ENCODE measurements at regions not wholly inside any gene's neighbourhood (a gene's known extent, or its start where the extent isn't known, plus 50 kb on each side); places are given as distances from the start of the nearest gene placed in this dataset.

GRCh38 chr12:118500299-118500698 is 123.9 kb downstream of the SUDS3 start:
- 94% methylated on average over 5 of the region's 7 CpGs for WGBS (ENCODE audit: insufficient coverage)
- no peaks in the 10 kb centered on the region for H3K36me3 Mint-ChIP-seq
- no peak overlapping the region for H3K27ac Mint-ChIP-seq
- Histone ChIP-seq H3K27me3 (ENCODE audit: control insufficient read depth, insufficient read depth, low read length) (no peaks in the 10 kb centered on the region), H3K4me3 (ENCODE audit: low read length) (no peak overlapping the region), H3K4me1 (ENCODE audit: control insufficient read depth, insufficient read depth, low read length) (no peaks in the 10 kb centered on the region), H3K9me3 (ENCODE audit: control insufficient read depth, insufficient read depth, low read length) (no peaks in the 10 kb centered on the region), H3K36me3 (ENCODE audit: control insufficient read depth, insufficient read depth, low read length) (no peaks in the 10 kb centered on the region), H3K27ac (ENCODE audit: low read length) (no peak overlapping the region)
- no peak for TF ChIP-seq CTCF (IDR thresholded peaks at IDR 0.05)
- H3K27me3 Mint-ChIP-seq (ENCODE audit: low read depth in 2 of 2): peaks cover 0 to 6% of the 10 kb centered on the region in 2 donors
- no peak for ATAC-seq
- H3K9me3 Mint-ChIP-seq: peaks cover 0 to 2% of the 10 kb centered on the region in 2 donors
- H3K4me3 Mint-ChIP-seq: no peak overlapping the region
- no peaks in the 10 kb centered on the region for H3K4me1 Mint-ChIP-seq
- intact Hi-C loops (cut with micrococcal nuclease): no loop called here
- DNase-seq: no peak

DNA sequence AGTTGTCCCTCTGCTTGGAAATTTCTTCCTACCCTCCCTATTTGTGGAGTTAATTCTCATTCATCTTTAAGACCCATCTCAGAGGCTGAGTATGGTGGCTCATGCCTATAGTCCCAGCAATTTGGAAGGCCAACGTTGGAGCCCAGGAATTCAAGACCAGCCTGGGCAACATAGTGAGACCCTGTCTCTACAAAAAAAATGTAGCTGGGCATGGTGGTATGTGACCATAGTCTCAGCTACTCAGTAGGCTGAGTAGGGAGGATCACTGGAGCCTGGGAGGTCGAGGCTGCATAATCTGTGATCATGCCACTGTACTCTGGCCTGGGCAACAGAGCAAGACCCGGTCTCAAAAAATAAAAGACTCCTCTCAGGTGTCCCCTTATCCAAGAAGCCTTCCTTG is 125.1 kb downstream of the SUDS3 start:
- ATAC-seq: no peak

DNA sequence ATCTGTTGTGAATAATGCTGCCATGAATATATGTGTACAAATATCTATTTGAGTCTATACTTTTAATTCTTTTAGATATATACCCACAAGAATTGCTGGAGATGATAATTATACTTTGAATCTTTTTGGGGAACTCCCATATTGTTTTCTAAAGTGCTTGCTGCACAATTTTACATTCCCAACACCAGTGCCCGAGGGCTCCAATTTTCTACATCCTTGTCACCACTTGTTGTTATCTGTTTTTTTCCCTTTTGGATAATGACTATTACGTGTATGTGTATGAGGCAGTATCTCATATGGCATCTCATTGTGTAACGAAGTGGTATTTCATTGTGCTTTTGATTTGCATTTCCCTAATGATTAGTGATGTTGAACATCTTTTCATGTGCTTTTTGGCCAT is 127.1 kb downstream of the SUDS3 start:
- H3K27me3 ChIP-seq (ENCODE audit: control insufficient read depth, insufficient read depth, low read length): no peaks in the 10 kb centered on the region
- DNase-seq: no peak
- no peak for ATAC-seq
- Mint-ChIP-seq H3K9me3 (peaks cover 0 to 2% of the 10 kb centered on the region in 2 donors), H3K36me3 (no peaks in the 10 kb centered on the region), H3K4me1 (no peaks in the 10 kb centered on the region), H3K27ac (no peak overlapping the region), H3K4me3 (no peak overlapping the region), H3K27me3 (ENCODE audit: low read depth in 2 of 2) (no peaks in the 10 kb centered on the region)
- H3K36me3 ChIP-seq (ENCODE audit: control insufficient read depth, insufficient read depth, low read length): no peaks in the 10 kb centered on the region
- no peaks in the 10 kb centered on the region for H3K9me3 ChIP-seq (ENCODE audit: control insufficient read depth, insufficient read depth, low read length)
- H3K4me1 ChIP-seq (ENCODE audit: control insufficient read depth, insufficient read depth, low read length): no peaks in the 10 kb centered on the region
- no peak overlapping the region for H3K27ac ChIP-seq (ENCODE audit: low read length)
- intact Hi-C loops (cut with micrococcal nuclease): no loop called here
- 84% methylated on average over 3 of the region's 3 CpGs for WGBS (ENCODE audit: insufficient coverage)
- H3K4me3 ChIP-seq (ENCODE audit: low read length): no peak overlapping the region
- no peak for TF ChIP-seq CTCF (IDR thresholded peaks at IDR 0.05)

More for the DNA sequence above, 125.1 kb downstream of the SUDS3 start:
- no peak for DNase-seq
- 68% methylated on average over 3 of the region's 3 CpGs for WGBS (ENCODE audit: insufficient coverage)
- no peak overlapping the region for H3K27ac Mint-ChIP-seq
- Histone ChIP-seq H3K27me3 (ENCODE audit: control insufficient read depth, insufficient read depth, low read length) (no peaks in the 10 kb centered on the region), H3K4me1 (ENCODE audit: control insufficient read depth, insufficient read depth, low read length) (no peaks in the 10 kb centered on the region), H3K4me3 (ENCODE audit: low read length) (no peak overlapping the region), H3K36me3 (ENCODE audit: control insufficient read depth, insufficient read depth, low read length) (no peaks in the 10 kb centered on the region), H3K9me3 (ENCODE audit: control insufficient read depth, insufficient read depth, low read length) (no peaks in the 10 kb centered on the region), H3K27ac (ENCODE audit: low read length) (no peak overlapping the region)
- H3K36me3 Mint-ChIP-seq: no peaks in the 10 kb centered on the region
- H3K9me3 Mint-ChIP-seq: peaks cover 0 to 2% of the 10 kb centered on the region in 2 donors
- no peak for TF ChIP-seq CTCF (IDR thresholded peaks at IDR 0.05)
- intact Hi-C loops (cut with micrococcal nuclease): no loop called here
- no peaks in the 10 kb centered on the region for H3K4me1 Mint-ChIP-seq
- H3K27me3 Mint-ChIP-seq (ENCODE audit: low read depth in 2 of 2): no peaks in the 10 kb centered on the region
- H3K4me3 Mint-ChIP-seq: no peak overlapping the region

DNA sequence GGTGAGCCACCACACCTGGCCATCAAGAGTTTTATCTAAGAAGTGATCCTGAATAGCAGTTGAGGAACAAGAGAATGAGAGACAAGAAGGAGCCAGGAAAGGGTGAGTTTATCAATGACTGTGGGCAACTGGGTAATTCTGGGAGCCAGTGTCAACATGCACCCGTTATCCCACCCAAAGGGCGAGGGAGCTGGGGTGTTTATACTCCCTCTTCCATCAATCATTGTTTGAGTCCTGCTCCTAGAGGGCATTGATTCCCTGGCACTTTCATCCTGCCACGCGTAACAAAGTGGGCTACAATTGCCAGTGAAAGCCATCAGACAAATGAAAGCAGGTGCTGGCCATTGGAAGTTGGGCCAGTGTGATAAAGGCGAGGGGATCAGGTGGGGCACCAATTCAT is 136.3 kb downstream of the SUDS3 start:
- 67% methylated on average over 4 of the region's 5 CpGs for WGBS (ENCODE audit: insufficient coverage)

More for the DNA sequence above, 136.3 kb downstream of the SUDS3 start:
- no peak for ATAC-seq
- no peak for TF ChIP-seq CTCF (IDR thresholded peaks at IDR 0.05)
- Mint-ChIP-seq H3K27me3 (ENCODE audit: low read depth in 2 of 2) (peaks cover 0 to 5% of the 10 kb centered on the region in 2 donors), H3K9me3 (peaks cover 0 to 5% of the 10 kb centered on the region in 2 donors), H3K36me3 (no peaks in the 10 kb centered on the region), H3K4me3 (no peak overlapping the region), H3K4me1 (no peaks in the 10 kb centered on the region), H3K27ac (no peak overlapping the region)
- H3K9me3 ChIP-seq (ENCODE audit: control insufficient read depth, insufficient read depth, low read length): no peaks in the 10 kb centered on the region
- intact Hi-C loops (cut with micrococcal nuclease): no loop called here
- H3K27me3 ChIP-seq (ENCODE audit: control insufficient read depth, insufficient read depth, low read length): no peaks in the 10 kb centered on the region
- no peak overlapping the region for H3K4me3 ChIP-seq (ENCODE audit: low read length)
- DNase-seq: no peak
- H3K27ac ChIP-seq (ENCODE audit: low read length): no peak overlapping the region
- no peaks in the 10 kb centered on the region for H3K36me3 ChIP-seq (ENCODE audit: control insufficient read depth, insufficient read depth, low read length)
- H3K4me1 ChIP-seq (ENCODE audit: control insufficient read depth, insufficient read depth, low read length): no peaks in the 10 kb centered on the region

All from natural killer cell (primary cell).